ENCODE measurements at regions not wholly inside any gene's neighbourhood (a gene's known extent, or its start where the extent isn't known, plus 50 kb on each side); places are given as distances from the start of the nearest gene placed in this dataset.
"Not testable (repeated sequence)": the region's sequence is repeated elsewhere in the genome, so short reads cannot be mapped to it uniquely, and the experiment has no call there.

DNA sequence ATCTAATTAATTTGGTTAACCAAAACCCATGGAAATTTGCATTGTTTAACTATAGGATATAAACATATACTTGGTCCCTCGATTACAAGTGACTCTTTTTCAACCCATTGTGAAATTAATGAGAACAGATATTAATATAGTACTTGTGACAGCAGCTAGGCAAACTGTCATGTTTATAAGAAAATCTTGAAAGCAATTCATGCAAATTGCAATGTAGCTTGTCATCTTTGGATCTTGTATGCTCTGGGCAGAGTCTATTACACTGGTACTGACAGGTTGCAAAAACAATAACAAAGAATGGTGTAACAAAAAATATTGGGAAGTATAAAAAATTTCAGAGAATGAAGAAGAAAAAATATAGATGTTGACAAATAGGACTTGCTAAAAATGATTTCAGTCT, 941.0 kb downstream of the DNAH5 start:
- no peak for DNase-seq

DNA sequence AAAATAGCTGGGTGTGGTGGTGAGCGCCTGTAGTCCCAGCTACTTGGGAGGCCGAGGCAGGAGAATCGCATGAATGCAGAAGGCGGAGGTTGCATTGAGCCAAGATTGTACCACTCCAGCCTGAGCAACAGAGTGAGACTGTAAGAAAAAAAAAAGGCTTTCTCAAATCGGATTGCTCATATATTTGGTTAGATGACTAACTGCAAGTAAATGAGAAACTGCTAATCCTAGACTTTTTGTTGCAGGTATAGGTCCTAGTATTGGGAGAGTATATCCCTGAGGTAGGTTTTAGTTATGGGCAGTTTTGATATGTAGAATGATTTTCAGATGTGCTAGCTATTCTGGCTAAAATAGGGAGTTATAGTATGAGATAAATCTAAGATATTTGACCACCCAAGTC, 944.8 kb downstream of the DNAH5 start:
- no peak for DNase-seq

- DNase-seq: no peak
These were observed 959.3 kb downstream of the DNAH5 start for GRCh38 chr5:12985142-12985541.

GRCh38 chr5:12974856-12975255, 969.6 kb downstream of the DNAH5 start:
- DNase-seq: no peak

DNA sequence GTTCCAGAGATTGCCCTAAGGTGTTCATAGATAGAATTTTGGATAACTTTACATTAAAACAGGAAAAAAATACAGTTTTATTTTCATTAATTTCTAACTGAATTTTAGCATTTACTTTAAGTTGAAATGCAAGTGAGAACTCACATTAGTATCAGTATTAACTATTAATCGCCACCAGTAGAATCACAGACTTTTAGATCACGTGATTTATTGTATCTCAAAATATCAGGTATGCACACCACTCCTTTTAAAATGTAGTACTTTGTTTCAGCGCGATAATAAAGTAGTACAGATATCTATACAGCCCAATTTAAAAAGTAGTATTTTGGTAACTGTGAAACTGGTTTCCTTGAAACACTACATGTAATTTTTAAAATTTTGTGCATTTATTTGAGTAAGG, 978.7 kb downstream of the DNAH5 start:
- no peak for DNase-seq

DNA sequence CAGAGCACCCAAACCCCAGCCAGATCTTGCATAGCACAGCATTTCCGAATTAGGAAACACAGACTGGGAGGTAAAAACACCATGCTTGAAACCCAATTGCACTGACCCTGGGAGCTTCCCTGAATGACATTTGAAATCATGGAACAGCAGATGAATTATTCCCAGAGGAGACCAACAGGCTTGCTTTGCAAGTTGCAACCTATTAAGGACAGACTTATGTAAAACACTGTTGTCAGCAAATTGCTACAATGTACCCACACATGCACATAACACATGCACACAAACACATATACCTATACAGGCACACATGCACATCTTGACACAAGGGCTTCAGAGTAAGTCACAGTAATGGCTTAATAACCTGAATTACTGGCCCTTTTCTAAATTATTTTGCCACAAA, 984.8 kb downstream of the DNAH5 start:
- no peak for DNase-seq

GRCh38 chr5:12952409-12952808, 992.1 kb downstream of the DNAH5 start:
- DNase-seq: no peak

- no peak for DNase-seq
These were observed 992.6 kb downstream of the DNAH5 start for GRCh38 chr5:12951846-12952245.

GRCh38 chr5:12947379-12947778, 997.1 kb downstream of the DNAH5 start:
- DNase-seq: no peak

- not testable (repeated sequence) for DNase-seq
These were observed 999.0 kb downstream of the DNAH5 start for GRCh38 chr5:12945477-12945876.

- no peak for DNase-seq
These were observed 1008.3 kb downstream of the DNAH5 start for GRCh38 chr5:12936221-12936620.

- no peak for DNase-seq
These were observed 1009.8 kb downstream of the DNAH5 start for GRCh38 chr5:12934722-12935121.

DNA sequence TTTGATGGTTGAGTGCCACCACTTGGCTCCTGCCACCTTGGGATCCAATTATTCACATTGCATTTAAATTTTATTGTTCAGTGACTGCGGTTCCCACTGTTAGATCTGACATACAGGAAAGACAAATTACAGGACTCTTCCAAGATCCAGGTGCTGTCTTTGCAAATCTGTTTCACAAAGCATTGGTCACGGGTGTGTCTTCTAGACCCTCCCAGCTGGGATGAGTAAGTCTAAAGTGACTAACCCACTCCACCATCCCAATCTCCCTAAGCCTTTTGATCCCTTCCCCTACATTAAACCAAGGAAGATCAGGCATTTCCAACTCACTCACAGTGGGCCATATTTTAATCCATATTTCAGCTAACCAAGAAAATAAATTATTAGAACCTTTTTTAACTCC, 1016.3 kb upstream of the CTNND2 start:
- DNase-seq: no peak

- no peak for DNase-seq
These were observed 1006.9 kb upstream of the CTNND2 start for GRCh38 chr5:12911156-12911555.

DNA sequence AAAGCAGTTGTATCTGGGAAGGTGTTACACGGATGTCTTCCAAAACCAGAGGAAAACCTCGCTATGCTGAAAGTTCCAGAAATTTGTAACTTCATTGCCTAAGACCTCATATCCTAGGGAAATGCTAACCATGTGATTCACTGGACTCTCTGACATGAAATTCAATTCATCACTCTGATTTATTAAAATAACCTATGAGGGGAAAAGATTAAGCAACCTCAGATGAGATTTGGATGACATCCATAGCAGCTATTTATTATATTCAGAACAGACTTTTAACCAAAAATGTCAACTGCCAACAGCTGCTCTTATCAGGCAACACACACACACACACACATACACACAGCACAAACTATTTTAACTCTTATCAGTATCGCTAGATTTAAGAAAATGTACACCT, 1006.4 kb upstream of the CTNND2 start:
- no peak for DNase-seq

GRCh38 chr5:12902611-12903010, 998.4 kb upstream of the CTNND2 start:
- DNase-seq: no peak

- no peak for DNase-seq
These were observed 997.5 kb upstream of the CTNND2 start for GRCh38 chr5:12901696-12902095.

- no peak for DNase-seq
These were observed 991.8 kb upstream of the CTNND2 start for GRCh38 chr5:12896086-12896485.

DNA sequence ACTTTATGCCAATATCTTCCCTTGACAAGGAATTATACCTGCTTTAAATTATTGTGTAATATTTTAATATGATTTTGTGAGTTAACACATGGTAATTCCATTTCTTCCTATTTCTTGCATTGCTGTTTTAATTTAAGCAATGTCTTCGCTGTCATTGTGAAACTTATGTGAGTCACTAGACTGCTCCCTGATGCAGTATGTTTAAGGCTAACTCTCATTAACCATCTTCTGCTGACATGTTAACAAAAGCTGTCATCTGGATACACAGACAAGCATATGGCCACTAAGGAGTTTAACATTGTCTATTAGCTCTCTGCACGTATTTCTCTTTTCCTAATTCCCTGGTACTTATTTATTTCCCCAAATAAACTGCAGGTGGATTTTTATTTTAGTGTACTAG, 980.8 kb upstream of the CTNND2 start:
- no peak for DNase-seq

DNA sequence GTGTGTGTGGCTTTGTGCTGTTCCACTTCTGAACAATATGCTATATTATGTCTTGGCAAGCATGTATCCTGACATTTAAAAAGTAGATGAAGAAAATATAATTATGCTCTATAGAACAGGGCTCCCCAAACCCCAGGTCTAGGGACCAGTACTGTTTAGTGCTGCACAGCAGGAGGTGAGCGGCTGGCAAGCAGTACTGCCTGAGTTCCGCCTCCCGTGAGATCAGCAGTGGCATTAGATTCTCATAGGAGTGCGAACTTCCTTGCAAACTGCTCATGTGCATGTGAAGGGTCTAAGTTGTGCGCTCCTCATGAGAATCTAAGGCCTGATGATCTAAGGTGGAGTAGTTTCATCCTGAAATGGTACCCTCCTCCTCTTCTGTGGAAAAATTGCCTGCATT, 979.1 kb upstream of the CTNND2 start:
- DNase-seq: no peak

DNA sequence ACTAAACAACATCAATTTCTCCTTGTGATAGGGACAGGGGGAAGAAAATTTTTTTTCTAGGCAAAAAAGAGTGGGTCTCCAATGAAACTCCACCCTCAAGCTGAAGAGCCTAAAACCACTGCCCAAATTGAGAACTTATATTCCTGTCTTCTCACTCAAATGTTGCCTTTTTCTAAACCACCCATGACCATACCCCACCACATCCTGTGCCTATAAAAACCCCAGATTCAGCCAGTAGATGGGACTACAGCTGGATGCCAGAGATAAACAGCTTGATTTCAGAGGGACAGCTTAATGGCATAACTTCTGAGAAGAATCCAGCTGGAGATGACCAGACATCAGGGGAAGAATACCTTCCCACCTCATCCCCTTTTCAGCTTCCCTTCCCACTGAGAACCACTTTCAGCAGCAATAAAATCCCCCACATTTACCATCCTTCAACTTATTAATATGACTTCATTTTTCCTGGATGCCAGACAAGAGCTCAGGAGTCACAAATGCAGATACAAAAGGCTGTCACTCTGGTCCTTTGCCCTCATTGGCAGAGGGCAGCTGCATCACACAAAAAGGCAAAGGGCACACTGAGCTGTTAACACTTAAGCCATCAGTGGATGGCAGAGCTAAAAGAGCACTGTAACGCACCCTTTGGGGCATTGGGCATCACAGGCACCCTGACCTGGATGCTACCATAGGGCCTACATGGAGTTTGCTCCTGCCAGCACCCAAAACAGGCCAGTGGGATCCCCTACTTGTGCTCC, 972.5 kb upstream of the CTNND2 start:
- DNase-seq: no peak

- DNase-seq: no peak
These were observed 966.8 kb upstream of the CTNND2 start for GRCh38 chr5:12870872-12871539.

DNA sequence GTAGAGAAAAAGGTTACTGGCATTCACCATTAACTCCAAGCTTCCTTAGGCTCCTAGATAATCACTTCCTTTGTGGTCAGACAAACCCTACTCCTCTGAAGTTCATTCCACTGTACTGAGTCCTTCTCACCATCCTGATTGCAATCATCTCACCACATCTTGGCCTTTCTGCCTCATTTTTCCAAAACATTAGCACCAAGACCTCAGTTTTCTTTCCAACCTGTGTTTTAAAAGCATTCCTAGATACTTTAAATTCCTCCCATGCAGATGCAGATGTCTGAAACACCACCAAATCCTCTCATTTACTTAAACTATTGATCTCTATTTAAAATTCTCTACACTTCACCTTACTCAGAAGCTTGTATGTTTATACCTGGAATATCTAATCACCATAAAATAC, 961.3 kb upstream of the CTNND2 start:
- no peak for DNase-seq

- DNase-seq: no peak
These were observed 957.8 kb upstream of the CTNND2 start for GRCh38 chr5:12861886-12862654.
